AML-193 (cell line): ENCODE measurements at regions not wholly inside any gene's neighbourhood (a gene's known extent, or its start where the extent isn't known, plus 50 kb on each side); places are given as distances from the start of the nearest gene placed in this dataset.

Source experiments
- DNase-seq, 2 experiments: peaks; one replicate each; lab custom pipeline; 2025; lab: John Stamatoyannopoulos, UW

GRCh38 chr2:12587729-12588522, 128.8 kb upstream of the TRIB2 start:
- DNase-seq = peak; percentile 73 to 77

- no peak for DNase-seq
These were observed 127.8 kb upstream of the TRIB2 start for GRCh38 chr2:12588986-12589385.

GRCh38 chr2:12589802-12590320, 126.9 kb upstream of the TRIB2 start:
- DNase-seq = no peak

GRCh38 chr2:12592296-12592695, 124.4 kb upstream of the TRIB2 start:
- no peak for DNase-seq

- no peak for DNase-seq
These were observed 122.1 kb upstream of the TRIB2 start for GRCh38 chr2:12594590-12594989.

GRCh38 chr2:12596771-12597170, 120.0 kb upstream of the TRIB2 start:
- no peak for DNase-seq

GRCh38 chr2:12597610-12598009, 119.1 kb upstream of the TRIB2 start:
- DNase-seq = no peak

- DNase-seq = no peak
These were observed 114.1 kb upstream of the TRIB2 start for GRCh38 chr2:12602661-12603060.

GRCh38 chr2:12603781-12604295, 112.9 kb upstream of the TRIB2 start:
- no peak for DNase-seq

GRCh38 chr2:12604341-12604740, 112.4 kb upstream of the TRIB2 start:
- DNase-seq = no peak

GRCh38 chr2:12605366-12605765, 111.4 kb upstream of the TRIB2 start:
- DNase-seq = no peak

- no peak for DNase-seq
These were observed 110.8 kb upstream of the TRIB2 start for GRCh38 chr2:12605936-12606335.

- DNase-seq = no peak
These were observed 110.2 kb upstream of the TRIB2 start for GRCh38 chr2:12606472-12607000.

GRCh38 chr2:12607971-12608370, 108.8 kb upstream of the TRIB2 start:
- no peak for DNase-seq

- DNase-seq = no peak
These were observed 106.4 kb upstream of the TRIB2 start for GRCh38 chr2:12610314-12610713.

- DNase-seq = no peak
These were observed 104.6 kb upstream of the TRIB2 start for GRCh38 chr2:12612168-12612567.

- DNase-seq = no peak
These were observed 104.1 kb upstream of the TRIB2 start for GRCh38 chr2:12612671-12613070.

- DNase-seq = no peak
These were observed 103.5 kb upstream of the TRIB2 start for GRCh38 chr2:12613137-12613835.

GRCh38 chr2:12615509-12615908, 101.2 kb upstream of the TRIB2 start:
- no peak for DNase-seq

- peak; percentile 8 to 19 for DNase-seq
These were observed 100.1 kb upstream of the TRIB2 start for GRCh38 chr2:12616456-12617156.

- no peak for DNase-seq
These were observed 99.4 kb upstream of the TRIB2 start for GRCh38 chr2:12617366-12617765.

- no peak for DNase-seq
These were observed 98.9 kb upstream of the TRIB2 start for GRCh38 chr2:12617853-12618252.
